ENCODE measurements at regions not wholly inside any gene's neighbourhood (a gene's known extent, or its start where the extent isn't known, plus 50 kb on each side); places are given as distances from the start of the nearest gene placed in this dataset.

GRCh38 chr12:94775710-94776109, 125.4 kb upstream of the TMCC3 start:
- Mint-ChIP-seq H3K4me3 (no peak overlapping the region), H3K36me3 (no peaks in the 10 kb centered on the region), H3K4me1 (no peaks in the 10 kb centered on the region), H3K27ac (no peak overlapping the region), H3K9me3 (ENCODE audit: low read depth) (no peaks in the 10 kb centered on the region), H3K27me3 (peaks cover 27% of the 10 kb centered on the region)
- DNase-seq (no peak), ATAC-seq (no peak)
- CTCF ChIA-PET = no interaction called here

GRCh38 chr12:94771741-94772140, 121.4 kb upstream of the TMCC3 start:
- DNase-seq (no peak), ATAC-seq (no peak)
- Mint-ChIP-seq H3K4me1 (peaks cover 2% of the 10 kb centered on the region), H3K27ac (no peak overlapping the region), H3K9me3 (ENCODE audit: low read depth) (no peaks in the 10 kb centered on the region), H3K4me3 (no peak overlapping the region), H3K36me3 (no peaks in the 10 kb centered on the region), H3K27me3 (peaks cover 49% of the 10 kb centered on the region)
- CTCF ChIA-PET = no interaction called here

- DNase-seq (no peak), ATAC-seq (no peak)
- no peak overlapping the region for H3K4me3 Mint-ChIP-seq
- CTCF ChIA-PET = no interaction called here
- no peaks in the 10 kb centered on the region for H3K36me3 Mint-ChIP-seq
- peaks cover 46% of the 10 kb centered on the region for H3K27me3 Mint-ChIP-seq
- no peaks in the 10 kb centered on the region for H3K9me3 Mint-ChIP-seq (ENCODE audit: low read depth)
- peaks cover 2% of the 10 kb centered on the region for H3K4me1 Mint-ChIP-seq
- no peak overlapping the region for H3K27ac Mint-ChIP-seq
Measured at GRCh38 chr12:94771199-94771598, 120.8 kb upstream of the TMCC3 start.

- CTCF ChIA-PET = no interaction called here
- DNase-seq (no peak), ATAC-seq (no peak)
- Mint-ChIP-seq H3K27ac (no peak overlapping the region), H3K9me3 (ENCODE audit: low read depth) (no peaks in the 10 kb centered on the region), H3K4me3 (no peak overlapping the region), H3K4me1 (peaks cover 2% of the 10 kb centered on the region), H3K36me3 (no peaks in the 10 kb centered on the region), H3K27me3 (peaks cover 44% of the 10 kb centered on the region)
Measured at GRCh38 chr12:94770791-94771190, 120.4 kb upstream of the TMCC3 start.

- Mint-ChIP-seq H3K4me1 (peaks cover 2% of the 10 kb centered on the region), H3K27me3 (peaks cover 46% of the 10 kb centered on the region), H3K27ac (no peak overlapping the region), H3K9me3 (ENCODE audit: low read depth) (no peaks in the 10 kb centered on the region), H3K36me3 (no peaks in the 10 kb centered on the region), H3K4me3 (no peak overlapping the region)
- CTCF ChIA-PET = no interaction called here
- ATAC-seq (no peak), DNase-seq (no peak)
Measured at GRCh38 chr12:94769776-94770759, 119.7 kb upstream of the TMCC3 start.

GRCh38 chr12:94769047-94769420, 118.7 kb upstream of the TMCC3 start:
- H3K9me3 Mint-ChIP-seq (ENCODE audit: low read depth) = no peaks in the 10 kb centered on the region
- ATAC-seq (no peak), DNase-seq (no peak)
- no peak overlapping the region for H3K27ac Mint-ChIP-seq
- peaks cover 50% of the 10 kb centered on the region for H3K27me3 Mint-ChIP-seq
- H3K36me3 Mint-ChIP-seq = no peaks in the 10 kb centered on the region
- peaks cover 2% of the 10 kb centered on the region for H3K4me1 Mint-ChIP-seq
- CTCF ChIA-PET = no interaction called here
- H3K4me3 Mint-ChIP-seq = no peak overlapping the region

GRCh38 chr12:94768398-94769046, 118.2 kb upstream of the TMCC3 start:
- DNase-seq = no peak
- Mint-ChIP-seq H3K27me3 (peaks cover 50% of the 10 kb centered on the region), H3K4me1 (peaks cover 3% of the 10 kb centered on the region), H3K9me3 (ENCODE audit: low read depth) (no peaks in the 10 kb centered on the region), H3K36me3 (no peaks in the 10 kb centered on the region), H3K27ac (no peak overlapping the region), H3K4me3 (no peak overlapping the region)
- CTCF ChIA-PET = no interaction called here
- no peak for ATAC-seq

- ATAC-seq = no peak
- CTCF ChIA-PET = no interaction called here
- H3K4me1 Mint-ChIP-seq = peaks cover 8% of the 10 kb centered on the region
- no peak overlapping the region for H3K4me3 Mint-ChIP-seq
- H3K27me3 Mint-ChIP-seq = peaks cover 50% of the 10 kb centered on the region
- H3K27ac Mint-ChIP-seq = no peak overlapping the region
- no peaks in the 10 kb centered on the region for H3K9me3 Mint-ChIP-seq (ENCODE audit: low read depth)
- H3K36me3 Mint-ChIP-seq = no peaks in the 10 kb centered on the region
- DNase-seq = no peak
Measured at GRCh38 chr12:94767956-94768355, 117.6 kb upstream of the TMCC3 start.

GRCh38 chr12:94766397-94766796, 116.0 kb upstream of the TMCC3 start:
- no peak for ATAC-seq
- H3K4me3 Mint-ChIP-seq = no peak overlapping the region

GRCh38 chr12:94763462-94763861, 113.1 kb upstream of the TMCC3 start:
- H3K36me3 Mint-ChIP-seq = no peaks in the 10 kb centered on the region
- H3K27ac Mint-ChIP-seq = peak overlapping the region; percentile 81
- no peak overlapping the region for H3K4me3 Mint-ChIP-seq
- no peaks in the 10 kb centered on the region for H3K9me3 Mint-ChIP-seq (ENCODE audit: low read depth)
- ATAC-seq = no peak
- H3K27me3 Mint-ChIP-seq = peaks cover 19% of the 10 kb centered on the region
- CTCF ChIA-PET = interaction anchor here (0.7 to 1.4 kb wide), 3 partner anchors 10 to 281 kb away, joined by 3 read pairs; no protein-coding TSS in a partner anchor
- H3K4me1 Mint-ChIP-seq = peaks cover 14% of the 10 kb centered on the region
- no peak for DNase-seq

More at GRCh38 chr12:94766397-94766796, 116.0 kb upstream of the TMCC3 start:
- H3K9me3 Mint-ChIP-seq (ENCODE audit: low read depth) = no peaks in the 10 kb centered on the region
- CTCF ChIA-PET = no interaction called here
- no peak for DNase-seq
- H3K4me1 Mint-ChIP-seq = peaks cover 17% of the 10 kb centered on the region
- no peak overlapping the region for H3K27ac Mint-ChIP-seq
- H3K36me3 Mint-ChIP-seq = no peaks in the 10 kb centered on the region
- peaks cover 47% of the 10 kb centered on the region for H3K27me3 Mint-ChIP-seq

GRCh38 chr12:94762943-94763342, 112.6 kb upstream of the TMCC3 start:
- H3K4me3 Mint-ChIP-seq = peak overlapping the region; percentile 13
- H3K27me3 Mint-ChIP-seq = peaks cover 17% of the 10 kb centered on the region
- DNase-seq (no peak), ATAC-seq (no peak)
- CTCF ChIA-PET = interaction anchor here (1.1 to 1.4 kb wide), 2 partner anchors 10 to 16 kb away, joined by 3 read pairs; no protein-coding TSS in a partner anchor
- H3K9me3 Mint-ChIP-seq (ENCODE audit: low read depth) = no peaks in the 10 kb centered on the region
- no peaks in the 10 kb centered on the region for H3K36me3 Mint-ChIP-seq
- peak overlapping the region; percentile 81 for H3K27ac Mint-ChIP-seq
- peaks cover 14% of the 10 kb centered on the region for H3K4me1 Mint-ChIP-seq

- DNase-seq (no peak), ATAC-seq (peak; percentile 82)
- peak overlapping the region; percentile 22 for H3K27ac Mint-ChIP-seq
- peaks cover 18% of the 10 kb centered on the region for H3K27me3 Mint-ChIP-seq
- no peaks in the 10 kb centered on the region for H3K9me3 Mint-ChIP-seq (ENCODE audit: low read depth)
- no peaks in the 10 kb centered on the region for H3K36me3 Mint-ChIP-seq
- H3K4me3 Mint-ChIP-seq = no peak overlapping the region
- H3K4me1 Mint-ChIP-seq = peaks cover 14% of the 10 kb centered on the region
- CTCF ChIA-PET = interaction anchor here (1.1 to 1.4 kb wide), 2 partner anchors 11 to 16 kb away, joined by 3 read pairs; no protein-coding TSS in a partner anchor
Measured at GRCh38 chr12:94762259-94762942, 112.0 kb upstream of the TMCC3 start.

- ATAC-seq = peak; percentile 41
- peaks cover 14% of the 10 kb centered on the region for H3K4me1 Mint-ChIP-seq
- no peaks in the 10 kb centered on the region for H3K36me3 Mint-ChIP-seq
- no peak for DNase-seq
- peaks cover 17% of the 10 kb centered on the region for H3K27me3 Mint-ChIP-seq
- H3K9me3 Mint-ChIP-seq (ENCODE audit: low read depth) = no peaks in the 10 kb centered on the region
- H3K27ac Mint-ChIP-seq = no peak overlapping the region
- no peak overlapping the region for H3K4me3 Mint-ChIP-seq
- CTCF ChIA-PET = no interaction called here
Measured at GRCh38 chr12:94761559-94761958, 111.2 kb upstream of the TMCC3 start.
